H9 (cell line): ENCODE measurements at regions not wholly inside any gene's neighbourhood (a gene's known extent, or its start where the extent isn't known, plus 50 kb on each side); places are given as distances from the start of the nearest gene placed in this dataset.

ENCODE experiments used
- DNase-seq: peaks from one replicate; pipeline ENCODE4 v3.0.0-alpha.2; 2017
- H2AFZ ChIP-seq: one replicate; pipeline ENCODE4 v1.6.1; 2013; ENCODE audit warnings: mild to moderate bottlenecking, low read length, control low read depth, moderate library complexity
- H2AK5ac ChIP-seq: 2 replicates; pipeline ENCODE4 v1.6.1; 2013; ENCODE audit warnings: low read length, control low read depth, mixed read lengths; ENCODE audit not compliant: insufficient read length
- H2BK120ac ChIP-seq: one replicate; pipeline ENCODE4 v1.6.1; 2013; ENCODE audit warnings: low read depth, mild to moderate bottlenecking, low read length, control low read depth, inconsistent platforms; ENCODE audit not compliant: poor library complexity, severe bottlenecking
- H2BK12ac ChIP-seq: 2 replicates; pipeline ENCODE4 v1.6.1; 2013; ENCODE audit warnings: low read length, control low read depth, mixed read lengths, low read depth; ENCODE audit not compliant: insufficient read length
- H2BK15ac ChIP-seq: 2 replicates; pipeline ENCODE4 v1.6.1; 2013; ENCODE audit warnings: low read depth, low read length, control low read depth
- H2BK20ac ChIP-seq: one replicate; pipeline ENCODE4 v1.6.1; 2013; ENCODE audit warnings: low read depth, mild to moderate bottlenecking, low read length, control low read depth, inconsistent platforms; ENCODE audit not compliant: poor library complexity, severe bottlenecking
- H2BK5ac ChIP-seq: 2 replicates; pipeline ENCODE4 v1.6.1; 2013; ENCODE audit warnings: low read length, control low read depth, mixed read lengths; ENCODE audit not compliant: insufficient read length
- H3K14ac ChIP-seq: 2 replicates; pipeline ENCODE4 v1.6.1; 2013; ENCODE audit warnings: low read length, control low read depth; ENCODE audit not compliant: insufficient read depth
- H3K18ac ChIP-seq: 2 replicates; pipeline ENCODE4 v1.6.1; 2013; ENCODE audit warnings: low read depth, mild to moderate bottlenecking, mixed read lengths, low read length, control low read depth; ENCODE audit not compliant: insufficient read length
- H3K23ac ChIP-seq: 2 replicates; pipeline ENCODE4 v1.6.1; 2013; ENCODE audit warnings: low read length, control low read depth, mixed read lengths, low read depth; ENCODE audit not compliant: insufficient read length
- H3K23me2 ChIP-seq: 2 replicates; pipeline ENCODE4 v1.6.1; 2013; ENCODE audit warnings: low read depth, mild to moderate bottlenecking, mixed read lengths, low read length, control low read depth; ENCODE audit not compliant: insufficient read length, poor library complexity, severe bottlenecking
- H3K27ac ChIP-seq: 2 replicates; pipeline ENCODE4 v1.5.1; 2013; ENCODE audit warnings: low read length, control low read depth, mixed read lengths, low read depth; ENCODE audit not compliant: insufficient read length
- H3K27me3 ChIP-seq: 2 replicates; pipeline ENCODE4 v1.6.1; 2013; ENCODE audit warnings: low read length, control low read depth, inconsistent platforms; ENCODE audit not compliant: insufficient read depth
- H3K4ac ChIP-seq: 2 replicates; pipeline ENCODE4 v1.6.1; 2013; ENCODE audit warnings: low read depth, mild to moderate bottlenecking, control low read depth, inconsistent platforms, low read length, moderate library complexity
- H3K4me1 ChIP-seq: 2 replicates; pipeline ENCODE4 v1.6.1; 2013; ENCODE audit warnings: low read length, control low read depth, inconsistent platforms; ENCODE audit not compliant: insufficient read depth
- H3K4me2 ChIP-seq: 2 replicates; pipeline ENCODE4 v1.6.1; 2013; ENCODE audit warnings: low read length, control low read depth, mixed read lengths; ENCODE audit not compliant: insufficient read length, insufficient read depth
- H3K56ac ChIP-seq: 2 replicates; pipeline ENCODE4 v1.6.1; 2013; ENCODE audit warnings: low read depth, mild to moderate bottlenecking, mixed read lengths, low read length, control low read depth; ENCODE audit not compliant: insufficient read length
- H3K79me1 ChIP-seq: 2 replicates; pipeline ENCODE4 v1.6.1; 2013; ENCODE audit warnings: low read depth, mild to moderate bottlenecking, moderate library complexity, low read length, control low read depth, inconsistent platforms; ENCODE audit not compliant: insufficient read depth, poor library complexity, severe bottlenecking
- H3K79me2 ChIP-seq: 2 replicates; pipeline ENCODE4 v1.6.1; 2013; ENCODE audit warnings: low read length, control low read depth, inconsistent platforms; ENCODE audit not compliant: insufficient read depth
- H3K9ac ChIP-seq: 2 replicates; pipeline ENCODE4 v1.6.1; 2013; ENCODE audit warnings: low read length, control low read depth, mixed read lengths; ENCODE audit not compliant: insufficient read length; ENCODE audit errors: extremely low read depth
- H3K9me3 ChIP-seq: one replicate; pipeline ENCODE4 v1.6.1; 2013; ENCODE audit warnings: low read depth, low read length, inconsistent platforms; ENCODE audit not compliant: control insufficient read depth
- H3T11ph ChIP-seq: one replicate; pipeline ENCODE4 v1.6.1; 2013; ENCODE audit warnings: mild to moderate bottlenecking, low read length, control low read depth, inconsistent platforms
- H4K20me1 ChIP-seq: one replicate; pipeline ENCODE4 v1.6.1; 2013; ENCODE audit not compliant: control insufficient read depth, insufficient read length, insufficient read depth
- H4K5ac ChIP-seq: 2 replicates; pipeline ENCODE4 v1.6.1; 2013; ENCODE audit warnings: low read depth, mild to moderate bottlenecking, mixed read lengths, low read length, control low read depth; ENCODE audit not compliant: insufficient read length
- H4K8ac ChIP-seq: replicated peaks from 2 replicates; pipeline ENCODE4 v1.6.1; 2013; ENCODE audit warnings: low read length, control low read depth, mixed read lengths, low read depth; ENCODE audit not compliant: insufficient read length
- H4K91ac ChIP-seq: 2 replicates; pipeline ENCODE4 v1.6.1; 2013; ENCODE audit warnings: low read depth, mild to moderate bottlenecking, moderate library complexity, mixed read lengths, low read length, control low read depth; ENCODE audit not compliant: insufficient read length
- H3K27ac Mint-ChIP-seq, 3 experiments: 2 replicates in 2 of 3; 3 replicates in 1 of 3; pipeline ENCODE4 v1.8.0; 2020 to 2021; ENCODE audit warnings: mixed read lengths in 3 of 3, mild to moderate bottlenecking in 1 of 3, moderate library complexity in 1 of 3
- H3K27me3 Mint-ChIP-seq: 2 replicates; pipeline ENCODE4 v1.8.0; 2021; ENCODE audit warnings: low read depth, mild to moderate bottlenecking, moderate library complexity, mixed read lengths
- H3K36me3 Mint-ChIP-seq, 3 experiments: 2 replicates in 2 of 3; 3 replicates in 1 of 3; pipeline ENCODE4 v1.8.0; 2020 to 2021; ENCODE audit warnings: low read depth in 3 of 3, mixed read lengths in 3 of 3; ENCODE audit not compliant: insufficient read depth in 1 of 3
- H3K4me1 Mint-ChIP-seq, 2 experiments: 2 replicates each; pipeline ENCODE4 v1.8.0; 2020; ENCODE audit warnings: mixed read lengths in 2 of 2
- H3K4me3 Mint-ChIP-seq, 2 experiments: 2 replicates in 1 of 2; 3 replicates in 1 of 2; pipeline ENCODE4 v1.8.0; 2020 to 2021; ENCODE audit warnings: mild to moderate bottlenecking in 2 of 2, mixed read lengths in 2 of 2, moderate library complexity in 1 of 2
- H3K9me3 Mint-ChIP-seq, 2 experiments: 2 replicates in 1 of 2; 3 replicates in 1 of 2; pipeline ENCODE4 v1.8.0; 2020; ENCODE audit warnings: mild to moderate bottlenecking in 2 of 2, mixed read lengths in 2 of 2, moderate library complexity in 1 of 2
- WGBS: extraction: QIAGEN DNeasy Blood & Tissue Kit; methylation state at CpG from one replicate; pipeline ENCODE4 v1.1.7; 2013; ENCODE audit warnings: missing lambda C conversion rate, low lambda C conversion rate, mixed read lengths; ENCODE audit not compliant: insufficient read length; ENCODE audit errors: extremely low coverage; 5-methylcytosine and 5-hydroxymethylcytosine counted together
- TF ChIP-seq, protein P1 (sequence below): fragments of 200-600 bp; sonication (generic); conservative IDR thresholded peaks from 3 replicates; pipeline ENCODE4 v1.8.0; 2021; ENCODE audit warnings: antibody characterized with exemption, mild to moderate bottlenecking

DNA sequence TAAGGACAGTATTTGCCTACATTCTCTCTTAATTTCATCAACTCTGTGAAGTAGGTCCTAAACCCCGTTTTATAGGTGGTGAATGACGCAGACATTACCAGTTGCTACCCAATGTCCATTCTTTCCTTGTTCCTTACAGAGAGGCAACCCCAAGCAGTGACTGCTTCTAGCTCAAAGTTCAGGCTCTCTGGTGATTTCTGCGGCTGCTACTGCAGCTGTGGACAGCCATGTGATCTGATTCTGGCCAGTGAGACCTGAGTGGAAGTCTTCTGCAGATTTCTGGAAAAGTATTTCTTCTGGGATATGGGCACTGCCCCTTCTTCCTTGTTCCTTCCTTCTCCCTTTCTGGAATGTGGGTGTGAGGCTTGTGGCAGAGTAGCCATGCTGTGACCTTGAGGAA is 82.9 kb downstream of the ARF6 start:
- Histone ChIP-seq H2AFZ (no peak overlapping the region), H3K9ac (no peak overlapping the region), H2BK120ac (no peak overlapping the region), H3K4ac (no peak overlapping the region), H3T11ph (no peak overlapping the region), H3K56ac (no peak overlapping the region), H4K20me1 (no peaks in the 10 kb centered on the region), H3K27me3 (no peaks in the 10 kb centered on the region; the same call in 1 of the 2 replicates), H2AK5ac (no peak overlapping the region), H4K91ac (no peak overlapping the region), H3K18ac (no peak overlapping the region), H2BK12ac (no peak overlapping the region), H3K9me3 (no peaks in the 10 kb centered on the region), H3K23me2 (no peaks in the 10 kb centered on the region), H3K4me2 (no peak overlapping the region), H3K4me1 (no peaks in the 10 kb centered on the region; the same call in 1 of the 2 replicates), H2BK5ac (no peak overlapping the region), H4K8ac (no peak overlapping the region), H3K14ac (no peak overlapping the region), H3K27ac (no peak overlapping the region), H4K5ac (no peak overlapping the region), H2BK15ac (no peak overlapping the region), H3K23ac (no peak overlapping the region), H3K79me2 (no peaks in the 10 kb centered on the region), H2BK20ac (no peak overlapping the region), H3K79me1 (no peaks in the 10 kb centered on the region)
- Mint-ChIP-seq H3K4me3 (no peak overlapping the region), H3K27me3 (peaks cover 4% of the 10 kb centered on the region), H3K27ac (no peak overlapping the region), H3K36me3 (no peaks in the 10 kb centered on the region), H3K9me3 (no peaks in the 10 kb centered on the region), H3K4me1 (peaks cover 6 to 17% of the 10 kb centered on the region in 2 experiments; a peak in 3 of 4 replicates)
- DNase-seq, result no peak
- WGBS, result no CpG with 5 or more reads among the region's 3 CpGs
- TF ChIP-seq, protein P1, sequence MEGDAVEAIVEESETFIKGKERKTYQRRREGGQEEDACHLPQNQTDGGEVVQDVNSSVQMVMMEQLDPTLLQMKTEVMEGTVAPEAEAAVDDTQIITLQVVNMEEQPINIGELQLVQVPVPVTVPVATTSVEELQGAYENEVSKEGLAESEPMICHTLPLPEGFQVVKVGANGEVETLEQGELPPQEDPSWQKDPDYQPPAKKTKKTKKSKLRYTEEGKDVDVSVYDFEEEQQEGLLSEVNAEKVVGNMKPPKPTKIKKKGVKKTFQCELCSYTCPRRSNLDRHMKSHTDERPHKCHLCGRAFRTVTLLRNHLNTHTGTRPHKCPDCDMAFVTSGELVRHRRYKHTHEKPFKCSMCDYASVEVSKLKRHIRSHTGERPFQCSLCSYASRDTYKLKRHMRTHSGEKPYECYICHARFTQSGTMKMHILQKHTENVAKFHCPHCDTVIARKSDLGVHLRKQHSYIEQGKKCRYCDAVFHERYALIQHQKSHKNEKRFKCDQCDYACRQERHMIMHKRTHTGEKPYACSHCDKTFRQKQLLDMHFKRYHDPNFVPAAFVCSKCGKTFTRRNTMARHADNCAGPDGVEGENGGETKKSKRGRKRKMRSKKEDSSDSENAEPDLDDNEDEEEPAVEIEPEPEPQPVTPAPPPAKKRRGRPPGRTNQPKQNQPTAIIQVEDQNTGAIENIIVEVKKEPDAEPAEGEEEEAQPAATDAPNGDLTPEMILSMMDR, result no peak
